HG02973 (cell line): ENCODE measurements at regions not wholly inside any gene's neighbourhood (a gene's known extent, or its start where the extent isn't known, plus 50 kb on each side); places are given as distances from the start of the nearest gene placed in this dataset.
"Not testable (repeated sequence)": the region's sequence is repeated elsewhere in the genome, so short reads cannot be mapped to it uniquely, and the experiment has no call there.

Experiments
- ATAC-seq: cut with Tn5 transposase; IDR thresholded peaks from one replicate; pipeline ENCODE4 v1.9.1; 2021; ENCODE audit warnings: moderate library complexity; ENCODE audit not compliant: unreplicated experiment

GRCh38 chr2:84158605-84159004 is 300.5 kb downstream of the SUCLG1 start:
- ATAC-seq, result no peak

- no peak for ATAC-seq
These were observed 306.6 kb downstream of the SUCLG1 start for GRCh38 chr2:84152462-84152861.

GRCh38 chr2:84144345-84144744 is 314.7 kb downstream of the SUCLG1 start:
- ATAC-seq, result no peak

GRCh38 chr2:84137034-84137433 is 322.0 kb downstream of the SUCLG1 start:
- ATAC-seq, result no peak

- no peak for ATAC-seq
These were observed 326.7 kb downstream of the SUCLG1 start for GRCh38 chr2:84132370-84132769.

- no peak for ATAC-seq
These were observed 327.7 kb downstream of the SUCLG1 start for GRCh38 chr2:84131278-84131830.

- no peak for ATAC-seq
These were observed 330.1 kb downstream of the SUCLG1 start for GRCh38 chr2:84129018-84129417.

- not testable (repeated sequence) for ATAC-seq
These were observed 331.3 kb downstream of the SUCLG1 start for GRCh38 chr2:84127812-84128211.

- ATAC-seq, result no peak
These were observed 332.6 kb downstream of the SUCLG1 start for GRCh38 chr2:84126530-84126929.

GRCh38 chr2:84126084-84126483 is 333.0 kb downstream of the SUCLG1 start:
- no peak for ATAC-seq

- no peak for ATAC-seq
These were observed 342.9 kb downstream of the SUCLG1 start for GRCh38 chr2:84116143-84116542.

- peak; percentile 96 for ATAC-seq
These were observed 343.8 kb downstream of the SUCLG1 start for GRCh38 chr2:84115173-84115857.

GRCh38 chr2:84103816-84104527 is 355.1 kb downstream of the SUCLG1 start:
- ATAC-seq, result not testable (repeated sequence)

- ATAC-seq, result no peak
These were observed 356.8 kb downstream of the SUCLG1 start for GRCh38 chr2:84102274-84102673.

GRCh38 chr2:84088656-84089055 is 370.4 kb downstream of the SUCLG1 start:
- ATAC-seq, result no peak

GRCh38 chr2:84085562-84085961 is 373.5 kb downstream of the SUCLG1 start:
- no peak for ATAC-seq

GRCh38 chr2:84084856-84085255 is 374.2 kb downstream of the SUCLG1 start:
- no peak for ATAC-seq

- no peak for ATAC-seq
These were observed 375.1 kb downstream of the SUCLG1 start for GRCh38 chr2:84083984-84084383.

- ATAC-seq, result no peak
These were observed 380.6 kb downstream of the SUCLG1 start for GRCh38 chr2:84078471-84078870.

- no peak for ATAC-seq
These were observed 381.6 kb downstream of the SUCLG1 start for GRCh38 chr2:84077496-84077895.

- ATAC-seq, result no peak
These were observed 388.0 kb downstream of the SUCLG1 start for GRCh38 chr2:84071050-84071449.

- no peak for ATAC-seq
These were observed 393.2 kb downstream of the SUCLG1 start for GRCh38 chr2:84065857-84066256.
